ENCODE measurements at regions not wholly inside any gene's neighbourhood (a gene's known extent, or its start where the extent isn't known, plus 50 kb on each side); places are given as distances from the start of the nearest gene placed in this dataset.

- no peak for TF ChIP-seq CTCF (IDR thresholded peaks at IDR 0.05)
- no peak for TF ChIP-seq POLR2A (IDR thresholded peaks at IDR 0.05)
Observed at GRCh38 chr15:36275656-36276055, 303.8 kb upstream of the CDIN1 start.

Measured in esophagus squamous epithelium (tissue), 4 donors.